ENCODE measurements at regions not wholly inside any gene's neighbourhood (a gene's known extent, or its start where the extent isn't known, plus 50 kb on each side); places are given as distances from the start of the nearest gene placed in this dataset.

DNA sequence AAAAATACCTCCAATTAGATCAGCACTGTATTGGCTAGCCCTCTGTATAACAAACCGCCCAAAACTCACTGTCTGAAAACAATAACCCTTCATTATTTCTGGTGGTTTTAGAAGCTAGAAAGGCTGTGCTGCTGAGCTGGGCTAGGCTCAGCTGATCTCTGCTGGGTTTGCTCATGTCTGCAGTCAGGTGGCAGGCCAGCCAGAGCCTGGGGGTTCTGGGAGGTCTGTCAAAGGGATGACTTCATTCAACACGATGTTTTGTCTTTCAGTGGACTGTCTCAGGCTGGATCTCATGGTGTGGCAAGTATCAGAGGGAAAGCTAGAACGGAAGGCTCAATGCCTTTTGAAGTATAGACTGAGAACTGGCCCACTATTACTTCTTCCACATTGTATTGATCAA is 335.1 kb upstream of the DMAC1 start:
- Histone ChIP-seq H3K9me3 (ENCODE audit: control insufficient read depth in 4 of 4, low read length in 3 of 4) (no peaks in the 10 kb centered on the region), H3K27ac (ENCODE audit: low read depth in 1 of 2, low read length in 2 of 2) (no peak overlapping the region), H3K4me1 (ENCODE audit: control insufficient read depth in 4 of 4, insufficient read depth in 4 of 4, low read length in 3 of 4) (no peaks in the 10 kb centered on the region), H3K4me3 (ENCODE audit: low read depth in 1 of 3, low read length in 3 of 3) (no peak overlapping the region), H3K27me3 (ENCODE audit: control insufficient read depth in 4 of 4, insufficient read depth in 4 of 4, low read length in 3 of 4) (no peaks in the 10 kb centered on the region), H3K9ac (ENCODE audit: low read depth in 1 of 2, low read length in 2 of 2) (no peak overlapping the region), H3K36me3 (ENCODE audit: control insufficient read depth in 4 of 4, insufficient read depth in 3 of 4, low read depth in 1 of 4, low read length in 3 of 4) (no peaks in the 10 kb centered on the region)
- 72% methylated on average over 3 of the region's 3 CpGs for WGBS
- no peak for TF ChIP-seq FOXA2 (IDR thresholded peaks at IDR 0.05)
- TF ChIP-seq, protein P1, sequence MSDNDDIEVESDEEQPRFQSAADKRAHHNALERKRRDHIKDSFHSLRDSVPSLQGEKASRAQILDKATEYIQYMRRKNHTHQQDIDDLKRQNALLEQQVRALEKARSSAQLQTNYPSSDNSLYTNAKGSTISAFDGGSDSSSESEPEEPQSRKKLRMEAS (IDR thresholded peaks at IDR 0.05), result no peak
- TF ChIP-seq RXRA (IDR thresholded peaks at IDR 0.05), result no peak
- TF ChIP-seq YY1 (IDR thresholded peaks at IDR 0.05), result no peak
- TF ChIP-seq GABPA (IDR thresholded peaks at IDR 0.05 in 1 of 2, conservative IDR thresholded peaks at IDR 0.05 in 1 of 2), result no peak
- TF ChIP-seq, protein P2, sequence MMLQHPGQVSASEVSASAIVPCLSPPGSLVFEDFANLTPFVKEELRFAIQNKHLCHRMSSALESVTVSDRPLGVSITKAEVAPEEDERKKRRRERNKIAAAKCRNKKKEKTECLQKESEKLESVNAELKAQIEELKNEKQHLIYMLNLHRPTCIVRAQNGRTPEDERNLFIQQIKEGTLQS (IDR thresholded peaks at IDR 0.05), result no peak
- TF ChIP-seq, protein P3, sequence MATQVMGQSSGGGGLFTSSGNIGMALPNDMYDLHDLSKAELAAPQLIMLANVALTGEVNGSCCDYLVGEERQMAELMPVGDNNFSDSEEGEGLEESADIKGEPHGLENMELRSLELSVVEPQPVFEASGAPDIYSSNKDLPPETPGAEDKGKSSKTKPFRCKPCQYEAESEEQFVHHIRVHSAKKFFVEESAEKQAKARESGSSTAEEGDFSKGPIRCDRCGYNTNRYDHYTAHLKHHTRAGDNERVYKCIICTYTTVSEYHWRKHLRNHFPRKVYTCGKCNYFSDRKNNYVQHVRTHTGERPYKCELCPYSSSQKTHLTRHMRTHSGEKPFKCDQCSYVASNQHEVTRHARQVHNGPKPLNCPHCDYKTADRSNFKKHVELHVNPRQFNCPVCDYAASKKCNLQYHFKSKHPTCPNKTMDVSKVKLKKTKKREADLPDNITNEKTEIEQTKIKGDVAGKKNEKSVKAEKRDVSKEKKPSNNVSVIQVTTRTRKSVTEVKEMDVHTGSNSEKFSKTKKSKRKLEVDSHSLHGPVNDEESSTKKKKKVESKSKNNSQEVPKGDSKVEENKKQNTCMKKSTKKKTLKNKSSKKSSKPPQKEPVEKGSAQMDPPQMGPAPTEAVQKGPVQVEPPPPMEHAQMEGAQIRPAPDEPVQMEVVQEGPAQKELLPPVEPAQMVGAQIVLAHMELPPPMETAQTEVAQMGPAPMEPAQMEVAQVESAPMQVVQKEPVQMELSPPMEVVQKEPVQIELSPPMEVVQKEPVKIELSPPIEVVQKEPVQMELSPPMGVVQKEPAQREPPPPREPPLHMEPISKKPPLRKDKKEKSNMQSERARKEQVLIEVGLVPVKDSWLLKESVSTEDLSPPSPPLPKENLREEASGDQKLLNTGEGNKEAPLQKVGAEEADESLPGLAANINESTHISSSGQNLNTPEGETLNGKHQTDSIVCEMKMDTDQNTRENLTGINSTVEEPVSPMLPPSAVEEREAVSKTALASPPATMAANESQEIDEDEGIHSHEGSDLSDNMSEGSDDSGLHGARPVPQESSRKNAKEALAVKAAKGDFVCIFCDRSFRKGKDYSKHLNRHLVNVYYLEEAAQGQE (IDR thresholded peaks at IDR 0.05), result no peak
- no peak for TF ChIP-seq NR2F2 (IDR thresholded peaks at IDR 0.05)
- TF ChIP-seq JUND (IDR thresholded peaks at IDR 0.05), result no peak
- no peak for TF ChIP-seq FOXA1 (IDR thresholded peaks at IDR 0.05)
- no peak for TF ChIP-seq TAF1 (conservative IDR thresholded peaks at IDR 0.05)
- TF ChIP-seq HNF4A (conservative IDR thresholded peaks at IDR 0.05), result no peak
- TF ChIP-seq, protein P4, sequence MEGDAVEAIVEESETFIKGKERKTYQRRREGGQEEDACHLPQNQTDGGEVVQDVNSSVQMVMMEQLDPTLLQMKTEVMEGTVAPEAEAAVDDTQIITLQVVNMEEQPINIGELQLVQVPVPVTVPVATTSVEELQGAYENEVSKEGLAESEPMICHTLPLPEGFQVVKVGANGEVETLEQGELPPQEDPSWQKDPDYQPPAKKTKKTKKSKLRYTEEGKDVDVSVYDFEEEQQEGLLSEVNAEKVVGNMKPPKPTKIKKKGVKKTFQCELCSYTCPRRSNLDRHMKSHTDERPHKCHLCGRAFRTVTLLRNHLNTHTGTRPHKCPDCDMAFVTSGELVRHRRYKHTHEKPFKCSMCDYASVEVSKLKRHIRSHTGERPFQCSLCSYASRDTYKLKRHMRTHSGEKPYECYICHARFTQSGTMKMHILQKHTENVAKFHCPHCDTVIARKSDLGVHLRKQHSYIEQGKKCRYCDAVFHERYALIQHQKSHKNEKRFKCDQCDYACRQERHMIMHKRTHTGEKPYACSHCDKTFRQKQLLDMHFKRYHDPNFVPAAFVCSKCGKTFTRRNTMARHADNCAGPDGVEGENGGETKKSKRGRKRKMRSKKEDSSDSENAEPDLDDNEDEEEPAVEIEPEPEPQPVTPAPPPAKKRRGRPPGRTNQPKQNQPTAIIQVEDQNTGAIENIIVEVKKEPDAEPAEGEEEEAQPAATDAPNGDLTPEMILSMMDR (IDR thresholded peaks at IDR 0.05; ENCODE audit: low read depth, low read length, missing input control), result no peak
- TF ChIP-seq SP1 (IDR thresholded peaks at IDR 0.05), result no peak
- TF ChIP-seq RAD21 (IDR thresholded peaks at IDR 0.05), result no peak
- TF ChIP-seq, protein P5, sequence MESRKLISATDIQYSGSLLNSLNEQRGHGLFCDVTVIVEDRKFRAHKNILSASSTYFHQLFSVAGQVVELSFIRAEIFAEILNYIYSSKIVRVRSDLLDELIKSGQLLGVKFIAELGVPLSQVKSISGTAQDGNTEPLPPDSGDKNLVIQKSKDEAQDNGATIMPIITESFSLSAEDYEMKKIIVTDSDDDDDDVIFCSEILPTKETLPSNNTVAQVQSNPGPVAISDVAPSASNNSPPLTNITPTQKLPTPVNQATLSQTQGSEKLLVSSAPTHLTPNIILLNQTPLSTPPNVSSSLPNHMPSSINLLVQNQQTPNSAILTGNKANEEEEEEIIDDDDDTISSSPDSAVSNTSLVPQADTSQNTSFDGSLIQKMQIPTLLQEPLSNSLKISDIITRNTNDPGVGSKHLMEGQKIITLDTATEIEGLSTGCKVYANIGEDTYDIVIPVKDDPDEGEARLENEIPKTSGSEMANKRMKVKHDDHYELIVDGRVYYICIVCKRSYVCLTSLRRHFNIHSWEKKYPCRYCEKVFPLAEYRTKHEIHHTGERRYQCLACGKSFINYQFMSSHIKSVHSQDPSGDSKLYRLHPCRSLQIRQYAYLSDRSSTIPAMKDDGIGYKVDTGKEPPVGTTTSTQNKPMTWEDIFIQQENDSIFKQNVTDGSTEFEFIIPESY (IDR thresholded peaks at IDR 0.05), result no peak
- TF ChIP-seq HNF4G (IDR thresholded peaks at IDR 0.05), result no peak
- no peak for TF ChIP-seq EGR1 (IDR thresholded peaks at IDR 0.05; ENCODE audit: low read depth in 2 of 2)
- no peak for DNase-seq (ENCODE audit: low spot score)
